OCI-LY7 (cell line): ENCODE measurements at regions not wholly inside any gene's neighbourhood (a gene's known extent, or its start where the extent isn't known, plus 50 kb on each side); places are given as distances from the start of the nearest gene placed in this dataset.

Experiments
- BruUV-seq: library from RNA; stranded (reverse); fragments of 400-500 nt; replicated peaks from 2 replicates; lab custom pipeline; 2021; lab: Mats Ljungman, UMichigan
- CTCF ChIA-PET: fragments of 300-600 bp; sonication (Branson Sonifier 250); formaldehyde crosslinking; loops from one replicate; lab custom pipeline; 2022; ENCODE audit warnings: antibody characterized with exemption; ENCODE audit not compliant: unreplicated experiment; lab: Charles Lee
- POLR2A ChIA-PET: fragments of 300-600 bp; sonication (Branson Sonifier 250); formaldehyde crosslinking; loops from one replicate; lab custom pipeline; 2022; ENCODE audit warnings: antibody characterized with exemption; lab: Charles Lee
- DNase-seq: peaks from one replicate; pipeline ENCODE4 v3.0.0-alpha.2; 2015; ENCODE audit warnings: low spot score
- H2AFZ ChIP-seq: fragments of 200-600 bp; sonication (generic), shearing (Covaris generic); 2 replicates; pipeline ENCODE4 v1.6.1; 2014; ENCODE audit warnings: mild to moderate bottlenecking, antibody characterized with exemption, low read length, moderate library complexity
- H3K27ac ChIP-seq: fragments of 200-600 bp; sonication (generic); 2 replicates; pipeline ENCODE4 v1.5.1; 2014; ENCODE audit warnings: mixed run types, low read depth, mild to moderate bottlenecking, moderate library complexity, low read length, inconsistent platforms; ENCODE audit not compliant: poor library complexity, severe bottlenecking
- H3K36me3 ChIP-seq: fragments of 200-600 bp; sonication (generic); 2 replicates; pipeline ENCODE4 v1.6.1; 2014; ENCODE audit warnings: mild to moderate bottlenecking, antibody characterized with exemption, low read length, moderate library complexity, mixed read lengths; ENCODE audit not compliant: insufficient read depth
- H3K4me1 ChIP-seq: fragments of 200-600 bp; sonication (generic); 2 replicates; pipeline ENCODE4 v1.5.1; 2014; ENCODE audit warnings: mild to moderate bottlenecking, low read length; ENCODE audit not compliant: insufficient read depth, poor library complexity, severe bottlenecking
- H3K4me2 ChIP-seq: fragments of 200-600 bp; sonication (generic); 2 replicates; pipeline ENCODE4 v1.6.1; 2014; ENCODE audit warnings: mild to moderate bottlenecking, low read length
- H3K4me3 ChIP-seq: fragments of 200-600 bp; sonication (generic); 2 replicates; pipeline ENCODE4 v1.5.1; 2014; ENCODE audit warnings: mild to moderate bottlenecking, low read depth, low read length; ENCODE audit not compliant: poor library complexity, severe bottlenecking
- H3K79me2 ChIP-seq: fragments of 200-600 bp; sonication (generic); 2 replicates; pipeline ENCODE4 v1.6.1; 2016; ENCODE audit warnings: low read depth, mild to moderate bottlenecking, low read length, moderate library complexity, mixed read lengths; ENCODE audit not compliant: insufficient read depth
- H3K9me2 ChIP-seq: fragments of 200-600 bp; sonication (generic); 2 replicates; pipeline ENCODE4 v1.6.1; 2016; ENCODE audit warnings: mild to moderate bottlenecking, low read length, mixed read lengths; ENCODE audit not compliant: insufficient read depth
- H3K9me3 ChIP-seq: fragments of 200-600 bp; sonication (generic); 2 replicates; pipeline ENCODE4 v1.6.1; 2014; ENCODE audit warnings: mild to moderate bottlenecking, mixed run types, low read length, mixed read lengths
- H4K20me1 ChIP-seq: fragments of 200-600 bp; sonication (generic); 2 replicates; pipeline ENCODE4 v1.6.1; 2014; ENCODE audit warnings: mild to moderate bottlenecking, antibody characterized with exemption, low read length, moderate library complexity, mixed read lengths; ENCODE audit not compliant: insufficient read depth
- CTCF ChIP-seq: fragments of 200-600 bp; sonication (generic); conservative IDR thresholded peaks from 2 replicates; pipeline ENCODE4 v1.5.1; 2014; ENCODE audit warnings: mild to moderate bottlenecking, antibody characterized with exemption, low read length, moderate library complexity, mixed read lengths
- EZH2phosphoT487 ChIP-seq: fragments of 200-600 bp; sonication (generic); IDR thresholded peaks from 2 replicates; pipeline ENCODE4 v1.6.1; 2018; ENCODE audit warnings: low read depth, borderline replicate concordance, mild to moderate bottlenecking, mixed run types, antibody characterized with exemption, low read length, moderate library complexity, mixed read lengths
- intact Hi-C: fragments of 100-400 bp; cut with micrococcal nuclease; formaldehyde crosslinking; loops from one replicate; pipeline ENCODE4 v1.10.0; 2022; ENCODE audit not compliant: unreplicated experiment

GRCh38 chr16:63057341-63057740, 1021.1 kb upstream of the CDH8 start:
- Histone ChIP-seq H3K4me3 (no peak overlapping the region), H3K27ac (no peak overlapping the region), H3K79me2 (no peaks in the 10 kb centered on the region), H3K4me2 (no peak overlapping the region), H4K20me1 (no peaks in the 10 kb centered on the region), H3K9me3 (no peaks in the 10 kb centered on the region), H3K36me3 (no peaks in the 10 kb centered on the region), H3K9me2 (no peaks in the 10 kb centered on the region), H3K4me1 (no peaks in the 10 kb centered on the region), H2AFZ (no peak overlapping the region)
- POLR2A ChIA-PET, result no interaction called here
- intact Hi-C loops, result no loop called here
- TF ChIP-seq EZH2phosphoT487 (no peak), CTCF (no peak)
- no peak for DNase-seq
- BruUV-seq, result no TSS peak
- CTCF ChIA-PET, result no interaction called here

- no peaks in the 10 kb centered on the region for H4K20me1 ChIP-seq
- no peaks in the 10 kb centered on the region for H3K9me3 ChIP-seq
- no peak overlapping the region for H2AFZ ChIP-seq
- H3K4me2 ChIP-seq, result no peak overlapping the region
- no peaks in the 10 kb centered on the region for H3K4me1 ChIP-seq
- no peak for TF ChIP-seq CTCF
- TF ChIP-seq EZH2phosphoT487, result no peak
- BruUV-seq, result no TSS peak
- POLR2A ChIA-PET, result no interaction called here
- H3K36me3 ChIP-seq, result no peaks in the 10 kb centered on the region
- no peak for DNase-seq
- intact Hi-C loops, result no loop called here
- H3K27ac ChIP-seq, result no peak overlapping the region
- H3K4me3 ChIP-seq, result no peak overlapping the region
- no peaks in the 10 kb centered on the region for H3K79me2 ChIP-seq
- CTCF ChIA-PET, result no interaction called here
- H3K9me2 ChIP-seq, result no peaks in the 10 kb centered on the region
These were observed 1014.2 kb upstream of the CDH8 start for GRCh38 chr16:63050391-63050790.

GRCh38 chr16:63038397-63039106, 1002.3 kb upstream of the CDH8 start:
- no peak overlapping the region for H3K4me3 ChIP-seq
- no peaks in the 10 kb centered on the region for H3K36me3 ChIP-seq
- BruUV-seq, result no TSS peak
- ChIA-PET POLR2A (no interaction called here), CTCF (no interaction called here)
- no peak for DNase-seq
- H3K9me2 ChIP-seq, result no peaks in the 10 kb centered on the region
- H3K9me3 ChIP-seq, result no peaks in the 10 kb centered on the region
- TF ChIP-seq CTCF (no peak), EZH2phosphoT487 (no peak)
- no peaks in the 10 kb centered on the region for H4K20me1 ChIP-seq
- no peaks in the 10 kb centered on the region for H3K79me2 ChIP-seq
- H3K4me2 ChIP-seq, result no peak overlapping the region
- H2AFZ ChIP-seq, result no peak overlapping the region
- H3K27ac ChIP-seq, result no peak overlapping the region
- intact Hi-C loops, result no loop called here
- no peaks in the 10 kb centered on the region for H3K4me1 ChIP-seq
